Heart left ventricle (tissue), 16 donors: ENCODE measurements at regions not wholly inside any gene's neighbourhood (a gene's known extent, or its start where the extent isn't known, plus 50 kb on each side); places are given as distances from the start of the nearest gene placed in this dataset.

ENCODE experiments used
- ATAC-seq, 4 donors: fragments of 200-7000 bp; cut with Tn5 transposase; one replicate each; pipeline ENCODE4 v1.9.1; 2020 to 2022; ENCODE audit warnings: moderate library complexity in 4 of 4, mild to moderate bottlenecking in 3 of 4, moderate number of reproducible peaks in 1 of 4
- DNase-seq, 5 donors: peaks; one replicate each; pipeline ENCODE4 v3.0.0-alpha.2; 2020
- H3K27ac ChIP-seq, 12 donors: fragments of 200-600 bp; sonication (generic) in 4 of 12; one replicate each; pipeline versions ENCODE4 v1.5.0 to v1.8.0; 2016 to 2022; ENCODE audit warnings: mild to moderate bottlenecking in 2 of 12
- H3K27me3 ChIP-seq, 9 donors: fragments of 200-600 bp; sonication (generic) in 2 of 9; one replicate each; pipeline versions ENCODE4 v1.5.1 to v1.8.0; 2016 to 2022; ENCODE audit warnings: mild to moderate bottlenecking in 3 of 9
- H3K36me3 ChIP-seq, 9 donors: fragments of 200-600 bp; sonication (generic) in 2 of 9; one replicate each; pipeline versions ENCODE4 v1.5.0 to v1.8.0; 2018 to 2022; ENCODE audit warnings: mild to moderate bottlenecking in 2 of 9
- H3K4me1 ChIP-seq, 12 donors: fragments of 200-600 bp; sonication (generic) in 4 of 12; one replicate each; pipeline versions ENCODE4 v1.5.0 to v1.8.0; 2016 to 2022; ENCODE audit warnings: mild to moderate bottlenecking in 3 of 12
- H3K4me3 ChIP-seq, 12 donors: fragments of 200-600 bp; sonication (generic) in 4 of 12; one replicate each; pipeline versions ENCODE4 v1.5.0 to v1.8.0; 2017 to 2022; ENCODE audit warnings: mild to moderate bottlenecking in 9 of 12, moderate library complexity in 4 of 12
- H3K9me3 ChIP-seq, 12 donors: fragments of 200-600 bp; sonication (generic) in 4 of 12; one replicate each; pipeline versions ENCODE4 v1.5.0 to v1.8.0; 2016 to 2022; ENCODE audit warnings: mild to moderate bottlenecking in 1 of 12
- CTCF ChIP-seq, 12 donors: fragments of 200-600 bp; sonication (generic) in 4 of 12; IDR thresholded peaks; one replicate each; pipeline versions ENCODE4 v1.5.0 to v1.8.0; 2018 to 2022; ENCODE audit warnings: antibody characterized with exemption in 12 of 12, mild to moderate bottlenecking in 5 of 12
- POLR2A ChIP-seq, 2 donors: fragments of 450-650 bp; IDR thresholded peaks; one replicate each; pipeline ENCODE4 v1.6.1; 2017; ENCODE audit warnings: antibody characterized with exemption in 2 of 2, mild to moderate bottlenecking in 2 of 2, moderate library complexity in 2 of 2
- WGBS, 4 donors: extraction: QIAGEN DNeasy Blood & Tissue Kit in 2 of 4; methylation state at CpG; one replicate each; pipeline versions ENCODE4 v1.1.5 to v1.1.7; 2013 to 2018; 5-methylcytosine and 5-hydroxymethylcytosine counted together
- intact Hi-C, 10 donors: fragments of 100-400 bp; cut with DNase I; formaldehyde crosslinking; loops; one replicate each; pipeline versions ENCODE4 v1.11.1 to v1.14.2; 2022
- donor health status: ischemic (EF 13 %, LVEDD 7.1; RV severe dilation, severe dysfunction).
- donor health status: healthy with polysubstance abuse.
- donor health status: DM: no; HTN: yes; CAD: no.
- donor health status: DM: no; HTN: no; CAD: no.
- donor health status: ischemic (EF 25% LVEDD 6.9; RV normal size, moderate dysfunction).
- donor health status: ischemic (EF 25% LVEDD 5.7; RV mildly dilated, moderate dysfunction).
- donor health status: healthy.
- donor health status: DM: yes; HTN: yes; CAD: no.
- donor health status: ischemic (EF 35%, LVEDD 5.7; RV mildly dilated, moderate dysfunction).
- donor health status: nonischemic (EF 11% LVEDD 7.7; RV severe dilation, severe dysfunction).
- donor health status: DM: yes; HTN: yes; CAD: no.
- donor health status: PGD.
- donor health status: ischemic (EF 29% LVEDD 5.4; RV normal size, mild dysfunction).
- donor health status: nonischemic (EF 23%, LVEDD 6.1; RV moderate dilation, normal function).

- no peaks in the 10 kb centered on the region for H3K27me3 ChIP-seq
- no peak for TF ChIP-seq POLR2A (IDR thresholded peaks at IDR 0.05)
- TF ChIP-seq CTCF (IDR thresholded peaks at IDR 0.05): no peak
- H3K27ac ChIP-seq: no peak overlapping the region
- DNase-seq (no peak), ATAC-seq (no peak)
- H3K9me3 ChIP-seq: peaks cover 0 to 46% (median 20%) of the 10 kb centered on the region in 12 donors
- intact Hi-C loops: no loop called here
- no peaks in the 10 kb centered on the region for H3K4me1 ChIP-seq
- H3K4me3 ChIP-seq: no peak overlapping the region
- no peaks in the 10 kb centered on the region for H3K36me3 ChIP-seq
Observed at GRCh38 chr20:12410783-12411182, 493.1 kb downstream of the BTBD3 start.

- intact Hi-C loops: no loop called here
- Histone ChIP-seq H3K4me1 (no peaks in the 10 kb centered on the region), H3K27me3 (no peaks in the 10 kb centered on the region), H3K36me3 (no peaks in the 10 kb centered on the region), H3K4me3 (no peak overlapping the region), H3K9me3 (peaks cover 0 to 39% (median 17%) of the 10 kb centered on the region in 12 donors), H3K27ac (no peak overlapping the region)
- no peak for ATAC-seq
- no peak for TF ChIP-seq POLR2A (IDR thresholded peaks at IDR 0.05)
- TF ChIP-seq CTCF (IDR thresholded peaks at IDR 0.05): no peak
- WGBS, 4 donors: 78 to 82% (median 79%) methylated on average over 7 of the region's 7 CpGs
- DNase-seq: no peak
Observed at GRCh38 chr20:12411246-12411940, 493.7 kb downstream of the BTBD3 start.

- no peaks in the 10 kb centered on the region for H3K4me1 ChIP-seq
- 66 to 87% (median 70%) methylated on average over 1 of the region's 1 CpG for WGBS, 4 donors
Observed at GRCh38 chr20:12413116-12413515, 495.4 kb downstream of the BTBD3 start.

More at GRCh38 chr20:12413116-12413515, 495.4 kb downstream of the BTBD3 start:
- intact Hi-C loops: no loop called here
- Histone ChIP-seq H3K9me3 (peaks cover 0 to 22% (median 7%) of the 10 kb centered on the region in 12 donors), H3K27me3 (no peaks in the 10 kb centered on the region), H3K4me3 (no peak overlapping the region), H3K36me3 (no peaks in the 10 kb centered on the region), H3K27ac (no peak overlapping the region)
- no peak for ATAC-seq
- TF ChIP-seq CTCF (IDR thresholded peaks at IDR 0.05): no peak
- TF ChIP-seq POLR2A (IDR thresholded peaks at IDR 0.05): no peak
- DNase-seq: no peak
